T follicular helper cell (primary cell): ENCODE measurements at regions not wholly inside any gene's neighbourhood (a gene's known extent, or its start where the extent isn't known, plus 50 kb on each side); places are given as distances from the start of the nearest gene placed in this dataset.
"Not testable (repeated sequence)": the region's sequence is repeated elsewhere in the genome, so short reads cannot be mapped to it uniquely, and the experiment has no call there.

Source experiments
- DNase-seq: peaks from one replicate; pipeline ENCODE4 v3.0.0-alpha.2; 2020; ENCODE audit warnings: low read depth

DNA sequence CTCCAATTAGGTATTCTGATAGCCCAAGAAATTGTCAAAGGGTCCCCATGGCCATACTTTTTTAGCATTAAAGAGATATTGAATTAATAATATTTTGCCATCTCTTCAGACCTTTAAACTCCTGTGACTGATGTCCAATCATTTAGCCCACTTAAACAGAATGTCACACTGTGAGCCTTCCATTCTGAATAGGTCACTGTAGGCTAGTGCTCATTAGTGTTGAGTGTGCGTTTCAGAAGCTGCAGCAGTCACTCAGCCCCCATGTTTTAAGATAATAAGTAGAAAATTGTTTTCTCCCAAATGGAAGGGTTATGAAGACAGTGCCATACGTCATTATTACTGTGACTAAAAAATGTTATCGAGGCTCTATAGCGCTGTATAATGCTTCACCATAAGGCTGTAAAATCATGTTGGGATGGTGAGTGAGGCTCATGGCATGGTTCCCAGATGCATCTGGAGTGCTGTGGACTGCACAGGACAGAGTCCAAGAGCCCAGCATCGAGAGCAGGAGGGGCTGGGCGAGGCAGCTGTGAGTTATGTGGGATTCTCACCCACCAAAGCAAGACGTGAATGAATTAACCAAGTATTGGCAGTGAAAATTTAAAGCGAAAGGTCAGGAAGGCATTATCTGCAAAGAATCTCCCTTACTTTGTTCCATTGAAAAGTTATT, 2112.9 kb upstream of the WWC1 start:
- no peak for DNase-seq

DNA sequence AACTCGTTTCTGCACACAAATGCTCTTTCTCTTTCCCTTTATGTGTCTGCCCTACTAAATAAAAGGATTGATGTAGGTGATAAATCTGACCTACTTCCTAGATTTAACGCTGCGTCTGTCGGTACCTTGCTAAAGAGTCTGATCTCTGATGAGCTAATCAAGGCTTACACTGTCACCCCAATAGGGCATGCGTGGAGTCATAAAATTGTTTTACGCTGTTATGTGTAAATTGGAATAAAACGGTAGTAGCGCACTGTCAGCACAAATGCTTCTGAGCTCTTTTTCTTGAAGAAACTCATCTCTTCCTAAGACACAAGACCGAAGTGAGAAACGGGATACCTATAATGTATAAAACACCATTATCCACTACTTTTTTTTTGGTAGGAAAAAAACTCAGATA, 2106.3 kb upstream of the WWC1 start:
- DNase-seq, result no peak

DNA sequence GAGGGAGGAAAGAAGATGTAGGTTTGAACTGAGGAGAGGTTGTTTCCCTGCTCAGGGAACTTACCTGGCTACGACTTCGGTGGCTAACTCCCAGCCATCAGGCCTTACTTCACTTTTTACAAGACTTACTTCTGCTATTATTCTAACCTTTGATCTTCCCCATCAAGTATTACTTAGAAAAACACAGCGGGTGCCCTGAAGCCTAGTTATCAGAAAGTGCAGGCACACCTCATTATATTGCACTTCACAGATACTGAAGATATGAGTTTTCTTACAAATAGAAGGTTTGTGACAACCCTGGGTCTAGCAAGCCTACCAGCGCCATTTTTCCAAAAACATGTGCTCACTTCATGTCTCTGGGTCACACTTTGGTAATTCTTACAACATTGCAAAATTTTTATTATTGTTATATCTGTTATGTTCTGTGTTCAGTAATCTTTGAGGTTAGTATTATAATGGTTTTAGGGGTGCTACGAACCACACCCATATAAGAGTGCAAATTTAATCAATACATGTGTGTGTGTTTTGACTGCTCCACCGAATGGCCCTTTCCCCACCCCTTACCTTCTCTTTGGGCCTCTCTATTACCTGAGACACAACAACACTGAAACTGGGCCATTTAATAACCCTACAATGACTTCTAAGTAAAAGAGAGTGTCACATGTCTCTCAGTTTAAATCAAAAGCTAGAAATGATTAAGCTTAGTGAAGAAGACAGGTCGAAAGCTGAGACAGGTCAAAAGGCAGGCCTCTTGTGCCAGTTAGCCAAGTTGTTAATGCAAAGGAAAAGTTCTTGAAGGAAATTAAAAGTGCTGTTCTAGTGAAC, 2102.7 kb upstream of the WWC1 start:
- no peak for DNase-seq

DNA sequence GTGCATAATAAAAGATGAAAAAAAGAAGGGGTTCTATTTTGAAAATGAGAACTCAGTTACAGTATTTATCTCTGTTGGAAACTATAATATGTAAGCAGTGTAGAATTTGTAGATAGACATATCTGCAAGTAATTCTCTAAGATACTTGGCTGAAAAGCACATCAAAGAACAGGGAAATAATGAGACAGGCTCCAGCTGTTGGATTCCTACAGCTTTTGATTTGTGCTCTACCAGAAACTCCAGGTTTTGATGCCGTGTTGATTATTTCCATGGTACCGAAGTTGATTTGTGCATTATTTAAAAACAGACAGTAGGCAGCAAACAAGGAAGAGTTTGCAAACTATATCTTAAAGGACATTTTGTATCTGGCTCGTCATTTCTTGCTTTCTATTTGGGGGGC, 2098.7 kb upstream of the WWC1 start:
- no peak for DNase-seq

DNA sequence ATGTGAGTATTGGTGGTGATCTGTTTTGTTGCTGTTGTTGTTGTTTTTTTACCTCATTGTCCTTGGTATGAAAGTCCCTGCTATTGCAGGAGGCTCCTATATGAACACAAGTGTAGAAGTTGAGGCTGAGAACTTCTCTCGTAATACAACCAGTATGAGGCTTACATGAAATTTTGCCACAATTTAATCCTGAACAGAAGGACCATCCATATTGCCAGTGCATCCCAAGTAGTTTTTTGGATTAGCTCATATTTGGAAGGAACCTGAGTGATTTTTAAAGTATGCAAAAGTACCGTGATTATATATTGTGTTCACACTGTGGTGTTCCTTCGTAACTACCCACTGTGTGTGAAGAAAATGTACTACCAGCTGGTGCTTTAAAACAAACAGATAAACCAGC, 2095.5 kb upstream of the WWC1 start:
- no peak for DNase-seq

DNA sequence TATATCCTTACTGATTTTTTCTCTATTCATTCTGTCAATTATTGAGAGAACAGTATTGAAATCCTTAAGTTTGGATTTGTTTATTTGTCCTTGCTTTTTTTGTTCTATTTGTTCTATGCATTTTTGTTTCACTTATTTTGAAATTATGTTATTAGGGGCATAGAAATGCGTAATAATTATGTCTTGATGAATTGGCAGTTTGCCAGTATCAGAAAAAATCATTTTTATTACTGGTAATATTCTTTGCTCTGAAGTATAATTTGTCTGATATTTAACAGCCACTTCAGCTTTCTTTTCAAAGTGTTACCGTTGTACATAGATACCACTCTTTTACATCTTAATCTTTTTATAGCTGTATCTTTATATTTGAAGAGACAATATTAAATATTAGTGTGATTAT, 2090.9 kb upstream of the WWC1 start:
- no peak for DNase-seq

DNA sequence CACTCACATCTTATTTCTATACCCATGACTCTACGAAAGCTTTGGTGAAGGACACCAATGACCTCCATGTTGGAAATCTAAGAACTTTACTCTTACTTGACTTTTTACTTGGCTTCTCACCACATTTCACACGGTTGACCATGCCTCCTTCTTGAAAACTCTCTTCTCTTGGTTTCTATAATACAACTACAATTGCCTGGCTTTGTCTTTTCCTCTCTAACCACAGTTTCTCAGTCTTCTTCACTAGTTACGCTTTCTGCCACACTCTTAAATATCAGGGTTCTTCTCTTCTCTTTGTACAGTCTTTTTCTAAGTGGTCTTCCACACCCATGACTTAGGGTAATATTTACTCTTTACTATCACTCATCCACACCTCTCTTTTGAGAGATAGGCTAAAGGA, 2079.8 kb upstream of the WWC1 start:
- DNase-seq, result no peak

DNA sequence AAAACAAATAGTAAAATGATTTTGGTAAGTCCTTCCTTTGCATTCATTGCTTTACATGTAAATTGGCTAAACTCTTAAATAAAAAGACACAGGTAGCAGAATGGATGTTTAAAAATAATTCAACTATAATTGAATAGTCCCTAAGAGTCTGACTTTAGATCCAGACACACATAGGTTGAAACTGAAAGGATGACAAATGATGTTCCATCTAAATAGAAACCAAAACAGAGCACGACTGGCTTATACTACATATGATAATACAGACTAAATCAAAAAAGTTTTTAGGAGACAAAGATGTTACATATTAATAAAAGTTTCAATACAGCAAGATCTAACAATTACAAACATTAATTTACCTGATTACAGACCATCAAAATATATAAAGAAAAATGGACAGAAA, 2055.1 kb upstream of the WWC1 start:
- DNase-seq, result no peak

DNA sequence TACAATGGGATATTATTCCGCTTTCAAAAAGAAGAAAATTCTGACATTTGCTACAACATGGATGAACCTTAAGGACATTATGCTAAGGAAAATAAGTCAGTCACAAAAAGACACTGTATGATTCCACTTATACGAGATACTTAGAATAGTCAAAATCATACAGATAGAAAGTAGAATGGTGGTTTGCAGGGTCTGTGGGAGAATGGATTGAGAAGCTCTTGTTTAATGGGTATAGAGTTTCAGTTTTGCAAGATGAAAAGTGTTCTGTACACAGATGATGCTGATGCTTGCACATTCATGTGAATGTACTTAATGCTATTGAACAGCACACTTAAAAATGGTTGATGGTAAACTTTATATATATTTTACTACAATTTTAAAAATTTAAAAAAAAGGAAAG, 2050.7 kb upstream of the WWC1 start:
- no peak for DNase-seq

DNA sequence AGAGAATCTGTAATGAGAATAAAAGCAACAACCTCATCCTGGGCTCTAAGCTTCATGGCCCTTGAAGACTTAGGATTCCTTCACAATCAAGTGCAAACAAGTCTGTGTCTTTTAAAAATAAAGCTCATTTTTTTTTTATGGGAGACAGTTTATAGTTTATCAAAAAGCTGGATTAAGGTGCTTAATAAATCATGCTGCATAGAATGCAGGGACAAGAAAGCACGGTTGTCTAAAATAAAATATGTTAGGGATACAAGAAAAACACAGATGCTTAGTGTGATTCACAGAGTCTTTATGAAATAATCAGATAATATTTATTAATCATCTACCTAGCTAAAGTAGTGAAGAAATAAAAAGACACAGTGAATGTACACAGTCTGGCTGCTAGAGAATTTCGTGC, 2045.9 kb upstream of the WWC1 start:
- no peak for DNase-seq

DNA sequence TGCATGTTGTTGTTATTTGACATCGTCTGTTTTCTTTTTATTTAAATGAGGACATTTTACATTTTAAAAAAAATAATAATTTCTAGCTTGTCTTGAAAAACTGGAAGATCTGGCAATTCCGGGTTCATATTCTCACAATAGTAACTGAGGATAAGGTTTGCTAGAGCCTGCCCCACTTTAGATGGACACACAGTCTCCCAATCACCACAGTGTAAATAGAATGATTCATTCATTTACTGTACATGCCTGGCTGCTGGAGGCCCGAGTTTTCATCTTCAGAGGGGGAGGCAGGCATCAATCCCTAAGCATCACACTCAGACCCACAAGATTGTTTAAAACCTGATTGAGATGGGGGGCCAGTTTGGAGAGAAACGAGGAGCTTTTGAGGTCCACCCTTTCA, 2039.7 kb upstream of the WWC1 start:
- DNase-seq, result no peak

DNA sequence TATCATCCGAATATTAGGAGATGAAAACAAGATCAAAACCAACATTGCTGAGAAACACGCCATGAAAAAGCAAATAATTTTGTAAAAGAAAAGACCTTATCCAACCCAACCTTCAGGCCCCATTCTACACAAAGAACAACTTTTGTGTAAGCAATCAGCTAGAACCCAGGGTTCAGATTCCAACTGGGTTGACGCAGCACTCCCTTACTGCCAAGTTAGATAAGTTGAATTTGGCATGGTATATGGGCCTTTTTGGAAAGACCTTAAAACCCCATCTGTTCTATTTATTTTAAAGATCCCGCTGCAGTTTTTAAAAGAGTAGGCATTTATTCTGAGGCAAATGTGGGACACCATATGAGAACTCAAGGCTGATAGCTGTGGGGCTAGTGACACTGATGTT, 2033.8 kb upstream of the WWC1 start:
- DNase-seq, result no peak

DNA sequence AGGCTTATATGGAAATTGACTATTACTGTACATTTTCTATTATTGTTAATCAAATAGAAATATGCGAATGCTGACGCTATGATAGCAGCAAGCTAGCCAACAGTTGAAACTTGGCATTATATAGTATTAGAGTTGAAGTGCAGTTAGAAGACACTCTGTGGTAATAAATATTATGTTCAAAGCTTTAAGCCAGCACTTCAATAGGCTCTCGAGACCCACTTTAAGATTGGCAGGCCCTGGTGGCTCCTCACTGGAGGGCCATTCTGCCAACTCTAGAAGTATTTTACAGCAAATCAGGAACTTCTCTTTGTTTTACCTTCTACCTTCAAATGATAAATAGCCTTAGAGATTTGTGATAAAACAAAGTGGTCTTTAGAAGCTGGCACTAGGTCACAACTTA, 2029.0 kb upstream of the WWC1 start:
- DNase-seq, result no peak

DNA sequence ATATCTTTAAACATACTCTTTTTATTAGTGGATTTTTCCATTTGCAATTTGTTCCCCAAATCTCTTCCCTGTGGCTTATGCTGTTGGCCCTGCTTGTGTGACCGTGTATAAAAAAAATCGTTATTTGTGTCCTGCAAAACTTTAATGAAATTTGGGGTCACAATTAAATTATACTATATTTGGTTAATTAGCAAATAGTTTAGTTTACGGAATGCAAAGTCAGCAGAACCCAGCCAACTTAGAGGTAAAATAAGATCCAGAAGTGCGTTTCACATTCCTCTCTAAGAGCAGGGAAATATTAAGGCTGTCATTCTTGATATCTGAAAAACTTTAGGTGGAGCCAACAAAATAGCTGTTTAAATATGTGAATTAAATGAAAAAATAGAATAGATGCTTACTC, 2023.5 kb upstream of the WWC1 start:
- no peak for DNase-seq

DNA sequence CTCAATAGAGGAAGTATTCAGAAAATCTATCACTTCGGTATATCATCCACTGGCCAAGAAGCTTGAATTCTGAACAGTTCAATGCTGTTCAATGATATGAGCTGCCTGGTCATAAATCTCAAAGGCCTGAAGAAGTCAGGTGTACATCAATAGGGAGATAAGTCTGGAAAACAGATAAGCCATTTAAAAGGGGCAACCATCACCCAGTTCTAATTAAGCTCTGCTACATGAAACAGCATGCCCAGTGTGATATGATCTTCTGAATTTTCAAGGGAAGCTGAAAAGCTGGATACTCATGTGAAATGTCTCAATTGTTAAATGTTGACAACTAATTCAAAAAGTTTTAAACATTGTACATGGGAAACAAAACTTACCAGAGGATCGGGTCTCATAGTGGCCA, 2020.7 kb upstream of the WWC1 start:
- no peak for DNase-seq

DNA sequence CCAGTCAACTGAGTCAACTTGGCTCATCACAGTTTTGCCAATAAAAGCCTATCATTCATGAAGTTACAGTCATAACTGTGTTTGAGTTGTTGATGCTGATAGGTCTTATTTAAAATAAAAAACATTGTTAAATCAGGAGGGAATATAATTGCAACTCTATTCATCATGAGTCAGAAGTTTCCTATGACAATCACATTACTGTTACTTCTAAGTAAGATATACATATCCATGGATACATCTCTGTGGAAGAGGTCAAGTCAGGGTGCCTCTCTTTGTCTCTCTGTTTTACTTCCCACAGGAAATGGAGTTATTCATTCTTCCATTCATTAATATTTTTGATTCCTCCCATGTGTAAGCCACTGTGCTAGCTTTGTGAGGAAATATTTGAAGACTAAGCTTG, 2015.4 kb upstream of the WWC1 start:
- DNase-seq, result no peak

DNA sequence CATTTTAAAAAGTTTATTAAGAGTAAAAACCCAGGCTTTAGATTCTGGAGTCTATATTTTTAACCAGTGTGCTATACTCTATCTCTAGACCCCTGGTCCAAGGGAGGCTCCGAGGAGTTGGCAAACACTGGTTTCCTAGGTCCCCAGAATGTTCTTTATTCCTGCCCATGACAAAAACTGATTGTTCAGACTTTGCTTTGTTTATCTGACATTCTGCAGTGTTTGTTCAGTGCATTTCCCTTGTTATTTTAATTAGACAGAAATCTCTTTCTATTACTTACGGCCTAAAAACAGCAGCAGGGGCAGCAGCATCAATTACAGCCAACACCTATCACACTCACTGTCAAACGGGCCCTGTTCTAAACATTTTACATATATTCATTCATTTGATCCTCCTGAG, 2011.6 kb upstream of the WWC1 start:
- no peak for DNase-seq

DNA sequence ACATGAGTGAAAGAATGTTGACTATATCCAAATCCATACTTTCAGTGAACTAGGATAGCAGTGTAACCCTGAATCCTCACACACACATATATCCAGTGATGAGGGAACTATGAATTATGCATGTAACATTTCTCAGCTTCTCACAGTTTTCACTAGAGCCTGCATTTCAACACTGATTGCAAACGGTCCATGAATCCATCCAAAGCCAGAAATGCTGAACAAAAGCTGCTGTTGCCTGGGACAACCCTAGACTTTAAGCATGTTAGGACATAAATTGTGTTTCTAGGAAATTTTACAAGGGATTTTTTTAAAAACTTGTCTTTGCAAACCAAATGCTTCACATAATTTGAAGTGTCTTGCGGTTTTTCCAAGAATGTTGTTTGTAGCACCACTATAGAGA, 2010.0 kb upstream of the WWC1 start:
- DNase-seq, result no peak

DNA sequence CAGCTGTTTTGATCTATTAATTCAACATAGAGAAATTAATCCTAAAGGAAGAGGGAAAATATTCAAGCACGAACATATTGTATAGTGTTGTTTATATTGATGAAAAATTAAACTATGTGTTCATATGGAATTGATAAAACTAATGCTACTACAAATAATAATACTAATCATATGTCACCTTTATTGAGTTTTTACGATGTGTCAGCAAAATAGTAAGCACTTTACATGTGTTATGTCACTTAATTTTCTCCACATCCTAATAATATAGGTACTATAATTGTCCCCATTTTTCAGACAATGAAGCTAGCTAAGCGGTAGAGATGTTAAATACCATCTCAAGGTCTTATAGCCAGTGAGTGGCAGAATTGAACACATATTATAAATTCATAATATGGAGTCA, 2008.5 kb upstream of the WWC1 start:
- no peak for DNase-seq

DNA sequence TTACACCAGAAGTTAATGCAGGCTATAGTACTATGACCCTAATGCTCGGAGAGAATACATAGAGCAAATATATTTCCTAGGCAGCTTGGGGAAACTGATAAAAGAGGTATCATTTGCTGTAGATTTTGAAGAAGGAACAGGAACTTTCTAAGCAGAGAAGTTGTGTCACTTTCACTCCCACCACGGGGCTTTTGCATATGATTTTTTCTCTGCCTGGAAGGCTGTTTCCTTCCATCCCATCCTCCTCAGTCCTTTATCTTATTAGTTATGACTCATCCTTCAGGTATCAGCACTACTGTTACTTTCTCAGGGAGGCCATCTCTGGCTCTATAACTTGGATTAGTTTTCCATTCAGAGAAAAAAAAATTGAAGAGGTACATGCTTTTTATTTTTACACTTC, 2006.1 kb upstream of the WWC1 start:
- DNase-seq, result no peak

DNA sequence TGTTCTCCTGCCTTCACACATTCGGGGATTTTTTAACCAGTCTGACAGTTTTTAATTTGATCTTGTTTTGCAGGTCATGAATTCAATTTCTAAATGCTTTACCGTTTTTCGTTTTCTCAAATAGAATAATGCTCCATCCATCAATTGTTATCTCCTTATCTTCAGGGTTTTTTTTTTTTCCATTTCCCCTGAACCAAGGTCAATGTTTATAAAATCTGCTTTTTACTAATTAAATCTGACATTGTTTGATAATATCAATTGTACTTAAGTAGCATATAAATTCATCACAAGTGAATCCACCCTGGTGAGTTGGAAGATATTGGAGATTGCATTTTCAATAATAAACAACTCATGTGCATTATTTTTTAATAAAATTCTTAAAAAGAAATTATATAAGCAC, 2004.6 kb upstream of the WWC1 start:
- no peak for DNase-seq

DNA sequence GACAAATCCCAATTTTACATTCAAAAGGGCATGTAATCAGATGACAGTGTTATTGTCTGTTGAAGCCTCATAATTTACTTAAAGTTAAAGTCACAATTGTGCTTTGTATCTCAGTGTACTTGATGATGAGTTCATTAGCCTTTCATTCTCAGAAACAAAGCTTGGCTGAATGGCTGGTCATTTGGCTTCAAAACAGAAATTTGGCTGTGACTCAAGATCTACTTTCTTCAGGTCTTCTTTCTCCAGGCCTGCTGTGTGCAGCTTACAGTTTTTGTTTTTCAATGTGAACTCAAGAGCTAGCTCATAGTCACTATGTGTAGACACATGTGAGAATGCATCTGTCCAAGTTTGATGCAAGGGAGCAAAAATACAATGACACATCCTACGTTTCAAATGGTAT, 2003.6 kb upstream of the WWC1 start:
- DNase-seq, result no peak

DNA sequence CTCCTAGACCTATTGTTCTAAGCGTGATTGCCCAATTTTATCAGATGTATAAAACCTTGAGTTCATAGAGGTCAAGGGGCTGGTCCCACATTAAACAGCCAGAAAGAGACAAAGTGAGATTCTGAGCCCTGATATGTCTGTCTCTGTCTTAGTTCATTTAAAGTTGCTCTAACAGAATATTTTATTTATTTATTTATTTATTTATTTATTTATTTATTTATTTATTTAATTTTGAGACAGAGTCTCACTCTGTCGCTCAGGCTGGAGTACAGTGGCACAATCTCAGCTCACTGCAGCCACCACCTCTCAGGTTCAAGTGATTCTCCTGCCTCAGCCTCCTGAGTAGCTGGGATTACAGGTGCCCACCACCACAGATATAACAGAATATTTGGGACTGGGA, 1999.6 kb upstream of the WWC1 start:
- not testable (repeated sequence) for DNase-seq

DNA sequence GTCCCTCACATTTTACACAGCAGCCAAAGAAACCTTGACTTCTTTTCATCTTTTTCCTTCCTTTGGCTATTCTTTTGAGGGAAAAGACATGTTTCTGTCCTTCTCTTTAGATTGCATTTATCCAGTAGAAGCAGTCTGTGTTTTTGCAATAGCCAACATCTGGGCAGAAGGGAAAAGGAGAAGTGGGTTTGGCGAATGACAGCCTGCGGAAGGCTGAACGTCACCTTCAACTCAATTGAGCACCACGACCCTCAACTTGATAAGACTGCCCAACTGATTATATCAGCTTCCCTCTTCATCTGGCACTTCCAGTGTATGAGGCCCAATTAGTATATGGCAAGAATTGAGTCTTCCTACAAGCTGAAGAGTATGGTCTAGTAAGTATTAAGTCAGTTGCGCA, 1997.6 kb upstream of the WWC1 start:
- no peak for DNase-seq
